Colonic mucosa (tissue), 4 donors: ENCODE measurements at regions not wholly inside any gene's neighbourhood (a gene's known extent, or its start where the extent isn't known, plus 50 kb on each side); places are given as distances from the start of the nearest gene placed in this dataset.

Experiments
- DNase-seq: peaks from one replicate; pipeline ENCODE4 v3.0.0-alpha.2; 2020
- H3K27ac ChIP-seq: fragments of 200-600 bp; one replicate; pipeline ENCODE4 v1.8.0; 2021
- H3K27me3 ChIP-seq: fragments of 200-600 bp; one replicate; pipeline ENCODE4 v1.8.0; 2021
- H3K36me3 ChIP-seq: fragments of 200-600 bp; one replicate; pipeline ENCODE4 v1.8.0; 2021
- H3K4me1 ChIP-seq: fragments of 200-600 bp; one replicate; pipeline ENCODE4 v1.8.0; 2021; ENCODE audit warnings: mild to moderate bottlenecking
- H3K4me3 ChIP-seq: fragments of 200-600 bp; one replicate; pipeline ENCODE4 v1.8.0; 2021
- H3K9ac ChIP-seq, 2 donors: one replicate each; pipeline ENCODE4 v1.7.0; 2013; ENCODE audit warnings: control low read depth in 2 of 2, low read depth in 2 of 2, low read length in 2 of 2
- H3K9me3 ChIP-seq: fragments of 200-600 bp; one replicate; pipeline ENCODE4 v1.8.0; 2021
- CTCF ChIP-seq: fragments of 200-600 bp; IDR thresholded peaks from one replicate; pipeline ENCODE4 v1.8.0; 2022; ENCODE audit warnings: antibody characterized with exemption, mild to moderate bottlenecking
- intact Hi-C: fragments of 100-400 bp; cut with DNase I; formaldehyde crosslinking; loops from one replicate; pipeline ENCODE4 v1.14.1; 2022
- donor health status: healthy.
- donor health status: DM: no; HTN: no; CAD: no.
- donor health status: DM: no; HTN: no; CAD: no.

- H3K36me3 ChIP-seq = no peaks in the 10 kb centered on the region
- no peak for TF ChIP-seq CTCF
- H3K4me3 ChIP-seq = no peak overlapping the region
- intact Hi-C loops = no loop called here
- H3K9ac ChIP-seq = no peak overlapping the region
- H3K9me3 ChIP-seq = no peaks in the 10 kb centered on the region
- H3K27me3 ChIP-seq = no peaks in the 10 kb centered on the region
- DNase-seq = no peak
- H3K27ac ChIP-seq = no peak overlapping the region
- no peaks in the 10 kb centered on the region for H3K4me1 ChIP-seq
These were observed 202.5 kb upstream of the CHRM2 start for GRCh38 chr7:136665878-136666509.

- Histone ChIP-seq H3K27ac (no peak overlapping the region), H3K4me1 (no peaks in the 10 kb centered on the region), H3K9ac (no peak overlapping the region), H3K27me3 (no peaks in the 10 kb centered on the region), H3K36me3 (no peaks in the 10 kb centered on the region), H3K4me3 (no peak overlapping the region), H3K9me3 (no peaks in the 10 kb centered on the region)
- no peak for DNase-seq
- TF ChIP-seq CTCF = no peak
- intact Hi-C loops = no loop called here
These were observed 203.9 kb upstream of the CHRM2 start for GRCh38 chr7:136664537-136664936.

- Histone ChIP-seq H3K4me1 (no peaks in the 10 kb centered on the region), H3K36me3 (no peaks in the 10 kb centered on the region), H3K9me3 (no peaks in the 10 kb centered on the region), H3K4me3 (no peak overlapping the region), H3K27ac (no peak overlapping the region), H3K27me3 (no peaks in the 10 kb centered on the region), H3K9ac (no peak overlapping the region)
- no peak for TF ChIP-seq CTCF
- intact Hi-C loops = no loop called here
- no peak for DNase-seq
These were observed 210.9 kb upstream of the CHRM2 start for GRCh38 chr7:136657482-136657921.

GRCh38 chr7:136656516-136656915 lies 211.9 kb upstream of the CHRM2 start:
- Histone ChIP-seq H3K27ac (no peak overlapping the region), H3K4me1 (no peaks in the 10 kb centered on the region), H3K9me3 (no peaks in the 10 kb centered on the region), H3K9ac (no peak overlapping the region), H3K27me3 (no peaks in the 10 kb centered on the region), H3K4me3 (no peak overlapping the region), H3K36me3 (no peaks in the 10 kb centered on the region)
- no peak for DNase-seq
- intact Hi-C loops = no loop called here
- TF ChIP-seq CTCF = no peak

GRCh38 chr7:136655414-136655813 lies 213.0 kb upstream of the CHRM2 start:
- TF ChIP-seq CTCF = no peak
- Histone ChIP-seq H3K27me3 (no peaks in the 10 kb centered on the region), H3K9me3 (no peaks in the 10 kb centered on the region), H3K36me3 (no peaks in the 10 kb centered on the region), H3K27ac (no peak overlapping the region), H3K4me3 (no peak overlapping the region), H3K9ac (no peak overlapping the region), H3K4me1 (no peaks in the 10 kb centered on the region)
- DNase-seq = no peak
- intact Hi-C loops = no loop called here
